RCC 7860 (cell line): ENCODE measurements at regions not wholly inside any gene's neighbourhood (a gene's known extent, or its start where the extent isn't known, plus 50 kb on each side); places are given as distances from the start of the nearest gene placed in this dataset.
"Not testable (repeated sequence)": the region's sequence is repeated elsewhere in the genome, so short reads cannot be mapped to it uniquely, and the experiment has no call there.

Experiments used
- DNase-seq: peaks from one replicate; pipeline ENCODE4 v3.0.0-alpha.2; 2015; ENCODE audit warnings: low spot score
- FAIRE-seq: peaks from 2 replicates; lab custom pipeline; 2012; peaks lifted over from hg19 to GRCh38; lab: Jason Lieb, UNC

- FAIRE-seq: no peak
- DNase-seq: no peak
These were observed 109.5 kb upstream of the LIPC start for GRCh38 chr15:58322253-58322652.

- FAIRE-seq, DNase-seq: not testable (repeated sequence)
These were observed 108.5 kb upstream of the LIPC start for GRCh38 chr15:58323321-58323720.

GRCh38 chr15:58324533-58324932, 107.3 kb upstream of the LIPC start:
- DNase-seq (no peak), FAIRE-seq (no peak)

GRCh38 chr15:58327958-58328357, 103.8 kb upstream of the LIPC start:
- DNase-seq (no peak), FAIRE-seq (no peak)

GRCh38 chr15:58329211-58329610, 102.6 kb upstream of the LIPC start:
- FAIRE-seq (no peak), DNase-seq (no peak)

GRCh38 chr15:58329781-58330671, 101.8 kb upstream of the LIPC start:
- DNase-seq: no peak
- no peak for FAIRE-seq

- FAIRE-seq (no peak), DNase-seq (no peak)
These were observed 100.8 kb upstream of the LIPC start for GRCh38 chr15:58330741-58331559.

- DNase-seq: no peak
- FAIRE-seq: no peak
These were observed 100.3 kb upstream of the LIPC start for GRCh38 chr15:58331560-58331912.

GRCh38 chr15:58331913-58332675, 99.7 kb upstream of the LIPC start:
- DNase-seq (peak; percentile 99), FAIRE-seq (peak; percentile 91)

- FAIRE-seq (no peak), DNase-seq (peak; percentile 36)
These were observed 99.0 kb upstream of the LIPC start for GRCh38 chr15:58332676-58333400.

GRCh38 chr15:58334803-58335202, 97.0 kb upstream of the LIPC start:
- DNase-seq (no peak), FAIRE-seq (no peak)

- DNase-seq (peak; percentile 12), FAIRE-seq (peak; percentile 63)
These were observed 95.6 kb upstream of the LIPC start for GRCh38 chr15:58336161-58336560.

GRCh38 chr15:58340176-58340575, 91.6 kb upstream of the LIPC start:
- FAIRE-seq (peak; percentile 62), DNase-seq (peak; percentile 23)

GRCh38 chr15:58342508-58342907, 89.3 kb upstream of the LIPC start:
- no peak for DNase-seq
- no peak for FAIRE-seq

GRCh38 chr15:58344213-58345070, 87.3 kb upstream of the LIPC start:
- FAIRE-seq (no peak), DNase-seq (no peak)

- FAIRE-seq (no peak), DNase-seq (no peak)
These were observed 85.4 kb upstream of the LIPC start for GRCh38 chr15:58346361-58346760.

GRCh38 chr15:58348095-58348812, 83.5 kb upstream of the LIPC start:
- FAIRE-seq: no peak

GRCh38 chr15:58352026-58352929, 79.5 kb upstream of the LIPC start:
- DNase-seq: no peak
- FAIRE-seq: no peak

More at GRCh38 chr15:58348095-58348812, 83.5 kb upstream of the LIPC start:
- no peak for DNase-seq
